Suppressor macrophage treated with lipopolysaccharide for 4 hours (primary cell): ENCODE measurements at regions not wholly inside any gene's neighbourhood (a gene's known extent, or its start where the extent isn't known, plus 50 kb on each side); places are given as distances from the start of the nearest gene placed in this dataset.
A peak's percentile ranks its signal among the peaks of the same experiment; 100 is the strongest.
"Not testable (repeated sequence)": the region's sequence is repeated elsewhere in the genome, so short reads cannot be mapped to it uniquely, and the experiment has no call there.

ENCODE experiments used
- DNase-seq: peaks from one replicate; pipeline ENCODE4 v3.0.0-alpha.2; 2020

DNA sequence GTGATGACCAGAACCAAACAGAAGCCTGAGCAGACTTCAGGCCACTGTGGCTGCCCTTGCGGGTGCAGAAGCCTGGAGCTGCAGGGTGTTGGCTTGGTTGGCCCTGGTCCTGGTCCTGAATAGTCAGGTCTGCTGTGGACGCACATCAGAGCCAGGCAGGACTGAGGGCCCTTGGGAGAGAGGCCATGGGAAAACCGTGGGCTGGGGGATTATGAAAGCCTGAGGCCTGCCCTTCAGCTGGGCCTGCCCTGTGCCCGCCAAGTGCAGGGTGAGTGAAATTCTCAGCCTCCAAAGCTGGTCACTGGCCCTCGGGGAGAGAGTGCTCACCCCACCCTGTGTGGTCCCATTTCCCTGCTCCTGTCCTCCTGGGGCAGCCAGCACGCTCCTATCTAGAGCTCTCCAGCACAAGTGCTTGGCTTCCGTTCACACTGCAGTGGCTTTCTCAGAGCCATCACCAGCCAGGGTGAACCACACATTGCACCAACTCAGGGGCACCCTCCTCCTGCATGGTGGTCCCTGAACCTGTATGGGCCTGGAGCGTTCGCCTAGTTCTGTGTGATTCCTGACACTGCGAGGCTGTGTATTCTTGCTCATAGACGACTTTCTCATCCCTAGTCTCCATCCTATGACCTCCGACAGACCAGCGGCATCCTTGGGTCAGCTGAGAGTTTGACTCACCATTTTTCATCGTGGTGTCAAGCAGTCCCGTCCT lies 146.1 kb downstream of the TTLL2 start:
- no peak for DNase-seq

DNA sequence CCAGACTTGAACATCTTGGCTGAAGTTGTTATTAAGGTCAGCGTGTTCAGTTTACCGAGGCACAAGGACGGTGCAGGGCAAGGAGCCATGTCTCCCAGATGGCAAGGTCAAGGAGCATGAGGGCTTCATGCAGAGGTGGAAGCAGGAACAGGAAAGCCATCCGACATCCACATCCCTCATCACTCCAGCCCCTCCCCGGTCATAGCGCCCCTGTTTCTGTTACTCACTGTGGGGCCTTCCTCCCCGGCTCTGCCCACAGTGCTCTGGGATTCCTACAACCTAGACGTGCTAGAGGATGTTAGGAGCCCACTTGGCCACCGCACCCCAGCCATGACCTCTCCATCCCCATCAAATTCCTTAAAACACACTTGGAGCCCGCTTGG lies 146.7 kb downstream of the TTLL2 start:
- DNase-seq = no peak

DNA sequence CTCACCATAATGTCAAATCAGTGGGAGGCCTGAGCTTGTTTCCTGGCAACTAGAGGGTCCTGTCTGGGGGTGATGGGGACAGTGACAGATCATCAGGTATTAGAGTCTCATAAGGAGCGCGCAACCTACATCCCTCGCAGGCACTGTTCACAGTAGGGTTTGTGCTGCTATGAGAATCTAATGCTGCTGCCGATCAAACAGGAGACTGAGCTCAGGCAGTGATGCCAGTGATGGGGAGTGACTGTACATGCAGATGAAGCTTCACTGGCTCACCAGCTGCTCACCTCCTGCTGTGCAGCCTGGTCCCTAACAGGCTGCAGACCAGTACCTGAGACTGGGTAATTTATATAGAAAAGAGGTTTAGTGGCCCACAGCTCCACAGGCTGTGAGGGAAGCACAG lies 147.3 kb downstream of the TTLL2 start:
- no peak for DNase-seq

DNA sequence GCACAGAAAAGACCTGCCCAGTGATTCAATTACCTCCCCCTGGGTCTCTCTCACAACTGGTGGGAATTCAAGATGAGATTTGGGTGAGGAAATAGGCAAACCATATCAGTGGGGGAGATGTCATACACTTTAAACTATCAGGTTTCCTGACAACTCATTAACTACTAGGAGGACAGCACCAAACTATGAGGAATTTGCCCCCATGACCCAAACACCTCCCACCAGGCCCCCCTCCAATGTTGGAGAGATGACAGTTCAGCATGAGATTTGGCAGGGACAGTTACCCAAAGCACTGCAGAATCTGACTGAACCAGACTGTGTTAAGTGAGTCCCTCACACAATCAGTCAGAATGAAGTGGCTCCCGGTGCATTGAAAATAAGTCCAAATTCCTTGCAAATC lies 148.0 kb downstream of the TTLL2 start:
- DNase-seq = no peak

DNA sequence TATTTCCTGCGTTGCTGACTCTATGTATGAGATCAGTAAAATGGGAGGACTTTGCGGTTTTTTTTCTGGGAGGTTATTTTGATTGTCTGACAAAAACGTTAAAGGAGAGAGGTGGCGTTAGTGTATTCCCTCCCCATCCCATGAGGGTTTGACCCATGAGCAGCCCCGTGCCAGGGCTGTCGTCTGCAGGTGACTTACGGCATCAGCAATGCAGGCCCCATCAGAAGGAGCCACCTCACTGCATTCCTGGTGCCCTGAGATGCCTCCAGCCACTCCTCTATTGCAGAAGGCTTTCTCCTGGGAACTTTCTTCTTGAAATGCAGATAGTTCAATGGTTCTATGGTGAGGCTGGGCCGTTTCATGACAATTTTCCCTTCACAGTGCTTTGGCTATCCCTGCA lies 149.3 kb downstream of the TTLL2 start:
- no peak for DNase-seq

DNA sequence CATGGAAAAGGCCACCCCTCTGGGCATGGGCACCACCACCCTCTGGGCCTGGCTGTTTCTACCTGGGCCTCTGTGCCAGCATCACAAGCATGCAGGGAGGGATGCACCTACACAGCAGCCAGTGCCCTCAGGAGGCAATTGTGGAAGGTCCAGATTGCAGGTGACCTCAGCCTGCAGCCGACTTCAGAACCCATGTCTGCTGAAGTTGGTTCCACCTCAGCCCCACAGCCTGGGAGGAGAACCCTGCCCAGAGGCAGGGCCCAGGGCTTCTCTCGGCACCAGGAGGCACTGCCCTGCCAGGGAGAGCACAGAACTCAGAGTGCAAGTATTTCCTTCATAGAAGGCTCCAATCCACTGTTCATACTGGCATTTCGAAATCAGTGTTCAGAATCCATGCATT lies 149.8 kb downstream of the TTLL2 start:
- DNase-seq = no peak

DNA sequence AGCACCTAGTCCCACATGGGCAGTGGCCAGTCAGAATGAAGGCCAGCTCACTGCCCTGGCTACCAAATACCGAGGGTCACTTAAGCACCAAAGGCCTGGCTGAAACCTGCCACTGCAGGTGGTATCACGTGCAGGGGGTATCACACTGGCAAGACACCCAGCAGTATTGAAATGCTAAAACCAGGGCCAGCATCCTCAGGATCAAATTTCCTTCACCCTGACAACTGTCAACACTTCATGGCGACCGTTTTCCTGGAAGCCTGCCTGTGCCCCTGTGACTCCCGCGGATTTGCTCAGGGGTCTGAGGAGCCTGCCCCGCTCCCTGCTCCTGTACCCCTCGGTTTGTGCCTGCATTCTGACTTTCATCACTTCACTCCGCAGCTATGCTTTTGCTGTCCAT lies 151.1 kb downstream of the TTLL2 start:
- DNase-seq = no peak

DNA sequence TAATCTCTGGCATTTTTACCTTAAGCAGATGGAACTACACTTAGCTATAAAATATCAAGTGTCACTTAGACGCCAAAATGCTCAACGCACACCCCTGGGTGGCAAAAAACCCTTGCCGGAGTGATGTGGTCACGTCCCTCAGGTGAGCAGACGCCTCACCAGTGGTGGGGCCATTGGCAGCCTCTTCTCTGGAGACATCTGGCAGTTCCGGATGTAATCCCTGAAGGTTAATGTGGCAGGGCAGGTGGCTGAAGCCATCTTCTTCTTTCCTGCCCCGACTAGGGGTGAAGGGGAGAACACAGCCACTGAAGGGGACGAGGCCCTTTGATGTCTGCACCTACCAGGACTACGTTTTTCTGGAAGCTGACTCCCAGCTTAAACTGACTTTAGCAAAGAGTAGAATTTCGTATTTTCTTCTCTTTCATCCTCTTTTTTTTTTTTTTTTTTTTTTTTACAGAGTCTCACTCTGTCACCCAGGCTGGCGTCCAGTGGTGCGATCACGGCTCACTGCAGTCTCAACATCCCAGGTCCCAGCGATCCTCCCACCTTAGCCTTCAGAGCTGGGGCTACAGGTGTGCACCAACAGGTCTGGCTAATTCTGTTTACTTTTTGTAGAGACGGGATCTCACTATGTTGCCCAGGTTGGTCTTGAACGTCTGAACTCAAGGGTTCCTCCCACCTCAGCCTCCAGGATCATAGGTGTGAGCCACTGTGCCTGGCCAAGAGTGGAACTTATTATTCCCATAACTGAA lies 152.1 kb downstream of the TTLL2 start:
- DNase-seq = no peak

DNA sequence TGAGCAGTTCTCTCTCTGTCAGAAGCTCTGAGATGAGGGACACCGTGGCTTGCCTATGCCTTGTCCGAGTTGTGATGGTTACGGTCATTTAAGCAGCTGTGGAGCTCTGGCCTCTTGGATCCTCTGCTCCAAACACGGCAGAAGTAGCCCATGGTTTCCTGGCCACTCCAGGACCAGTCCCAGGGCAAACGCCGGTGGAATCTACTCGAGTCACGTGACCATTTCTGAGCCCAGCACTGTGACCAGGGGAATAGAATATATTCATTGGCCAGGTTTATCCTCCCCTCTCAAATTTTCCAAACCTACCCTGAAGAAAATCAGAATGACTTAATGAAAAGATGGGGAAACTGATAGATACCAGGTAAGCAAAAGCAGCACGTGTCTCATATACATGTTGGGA lies 152.8 kb downstream of the TTLL2 start:
- no peak for DNase-seq

DNA sequence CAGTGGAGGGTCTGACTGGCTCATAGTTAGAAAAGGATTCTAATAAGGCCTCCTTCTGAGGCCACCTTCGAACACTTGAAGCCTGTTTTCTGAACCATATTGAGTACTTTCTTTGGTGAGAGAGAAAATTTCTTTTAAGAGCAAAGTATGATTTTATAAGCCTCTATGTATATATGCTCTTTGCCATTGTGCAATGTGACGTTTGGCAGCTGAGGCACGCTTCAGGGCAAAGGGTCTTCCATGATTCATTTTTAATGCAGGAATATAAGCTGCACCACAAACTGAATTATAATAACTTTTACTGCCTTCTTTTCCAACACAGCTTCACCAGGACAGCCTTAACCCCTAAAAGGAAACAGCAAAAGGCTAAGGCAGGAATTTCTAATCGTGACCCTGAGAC lies 154.4 kb downstream of the TTLL2 start:
- DNase-seq = no peak

DNA sequence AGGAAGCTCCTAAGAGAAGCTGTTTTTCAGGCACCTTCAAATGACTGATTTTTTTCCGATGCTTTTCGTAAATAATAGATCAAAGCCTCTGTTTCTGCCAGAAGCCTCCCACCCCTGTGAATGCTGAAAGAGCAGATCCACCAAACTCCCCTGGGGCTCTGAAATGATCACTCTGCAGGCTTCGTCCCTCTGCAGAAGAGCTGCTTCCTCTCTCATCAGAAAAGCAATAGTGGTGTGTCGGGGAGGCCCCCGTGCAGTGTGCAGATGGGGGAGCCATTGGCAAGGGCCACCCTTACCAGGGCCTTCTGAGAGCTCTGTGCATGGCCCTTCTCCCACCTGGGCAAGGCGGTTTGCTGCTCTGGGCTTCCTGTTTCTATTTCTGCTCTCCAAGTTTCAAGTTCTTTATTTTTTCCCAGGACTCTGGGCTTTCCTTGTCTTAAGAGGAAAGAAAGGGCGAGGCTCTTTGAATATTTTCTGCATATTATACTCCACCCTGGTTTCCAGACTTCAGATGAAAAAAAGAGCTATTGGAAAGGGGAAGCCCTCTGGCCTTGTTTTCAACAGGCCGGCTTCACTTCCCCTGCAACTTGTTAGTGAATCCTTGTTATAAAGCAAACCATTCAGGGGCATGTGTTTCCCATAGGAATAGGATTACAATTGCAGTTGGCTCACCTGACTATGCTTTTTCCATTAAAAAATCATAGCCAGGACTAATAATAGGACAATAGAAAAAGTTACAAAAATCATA lies 155.2 kb downstream of the TTLL2 start:
- peak; percentile 39 for DNase-seq

DNA sequence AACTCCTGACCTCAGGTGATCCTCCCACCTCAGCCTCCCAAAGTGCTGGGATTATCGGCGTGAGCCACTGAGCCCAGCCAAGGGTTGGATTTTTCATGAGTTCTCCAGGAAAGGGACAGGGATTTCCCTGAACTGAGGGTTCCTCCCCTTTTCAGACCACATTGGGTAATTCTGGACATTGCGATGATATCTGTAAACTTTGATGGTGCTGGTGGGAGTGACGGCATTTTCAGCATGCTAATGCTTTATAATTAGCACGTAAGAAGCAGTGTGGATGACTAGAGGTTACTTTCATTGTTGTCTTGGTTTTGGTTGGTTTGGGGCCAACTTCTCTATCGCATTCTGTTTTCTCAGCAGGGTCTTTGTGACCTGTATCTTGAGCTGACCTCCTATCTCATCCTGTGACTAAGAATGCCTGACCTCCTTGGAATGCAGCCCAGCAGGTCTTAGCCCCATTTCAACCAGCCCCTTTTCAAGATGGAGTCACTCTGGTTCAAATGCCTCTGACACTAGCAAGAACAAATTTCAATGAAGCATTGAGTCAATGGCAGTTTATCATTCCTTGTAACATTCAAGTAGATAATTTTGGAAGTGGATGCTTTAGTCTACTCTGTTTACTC lies 156.5 kb downstream of the TTLL2 start:
- peak; percentile 33 for DNase-seq

DNA sequence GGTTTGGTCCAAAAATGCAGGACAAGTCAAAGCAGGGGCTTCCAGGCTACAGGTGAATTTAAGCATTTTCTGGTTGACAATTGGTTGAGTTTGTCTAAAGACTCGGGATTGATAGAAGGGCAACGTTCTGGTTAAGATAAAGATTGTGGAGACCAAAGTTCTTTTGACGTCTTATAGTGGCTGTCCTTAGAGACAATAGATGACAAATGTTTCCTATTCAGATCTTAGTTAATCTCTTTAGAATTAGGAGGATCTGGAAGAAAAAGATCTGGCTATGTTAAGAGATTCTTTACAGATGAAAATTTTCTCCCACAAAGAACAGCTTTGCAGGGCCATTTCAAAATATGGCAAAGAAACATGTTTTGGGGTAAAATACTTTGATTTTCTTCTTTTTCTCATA lies 157.9 kb downstream of the TTLL2 start:
- not testable (repeated sequence) for DNase-seq

DNA sequence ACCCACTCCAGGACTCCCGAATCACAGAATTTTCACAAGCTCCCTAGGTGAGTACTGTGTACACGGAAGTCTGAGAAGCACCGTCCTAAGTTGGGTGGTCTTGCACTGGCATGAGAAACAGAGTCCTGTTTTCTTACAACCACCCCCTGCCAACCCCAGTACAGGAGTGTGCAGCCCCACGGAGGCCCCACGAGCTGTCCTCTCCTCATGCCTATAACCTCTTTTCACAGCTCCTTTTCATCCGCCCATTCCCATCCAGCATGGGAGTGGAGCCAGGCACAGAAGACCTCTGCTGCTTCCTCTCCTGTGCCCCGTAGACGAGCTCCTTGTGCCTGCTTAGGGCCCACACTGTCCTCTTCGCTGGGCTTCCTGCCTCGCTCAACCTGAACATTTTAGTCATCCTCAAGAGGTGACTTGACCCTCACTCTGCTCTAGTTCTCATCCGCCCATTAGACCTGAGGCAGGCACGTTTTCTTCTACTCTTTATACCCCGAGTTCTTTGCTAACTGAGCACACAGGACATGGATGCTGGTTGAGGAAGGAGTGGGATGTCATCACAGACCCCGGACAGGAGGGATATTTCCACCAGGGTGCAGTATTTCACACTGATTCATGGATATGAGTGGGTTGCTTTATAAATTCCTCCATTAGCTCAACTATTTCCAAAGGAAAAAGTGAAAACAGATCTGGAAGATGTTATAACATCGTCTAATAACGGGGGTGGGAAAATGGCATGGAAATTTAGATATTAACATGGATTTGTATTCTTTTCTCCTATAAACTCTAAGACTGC lies 160.5 kb downstream of the TTLL2 start:
- DNase-seq = peak; percentile 39

DNA sequence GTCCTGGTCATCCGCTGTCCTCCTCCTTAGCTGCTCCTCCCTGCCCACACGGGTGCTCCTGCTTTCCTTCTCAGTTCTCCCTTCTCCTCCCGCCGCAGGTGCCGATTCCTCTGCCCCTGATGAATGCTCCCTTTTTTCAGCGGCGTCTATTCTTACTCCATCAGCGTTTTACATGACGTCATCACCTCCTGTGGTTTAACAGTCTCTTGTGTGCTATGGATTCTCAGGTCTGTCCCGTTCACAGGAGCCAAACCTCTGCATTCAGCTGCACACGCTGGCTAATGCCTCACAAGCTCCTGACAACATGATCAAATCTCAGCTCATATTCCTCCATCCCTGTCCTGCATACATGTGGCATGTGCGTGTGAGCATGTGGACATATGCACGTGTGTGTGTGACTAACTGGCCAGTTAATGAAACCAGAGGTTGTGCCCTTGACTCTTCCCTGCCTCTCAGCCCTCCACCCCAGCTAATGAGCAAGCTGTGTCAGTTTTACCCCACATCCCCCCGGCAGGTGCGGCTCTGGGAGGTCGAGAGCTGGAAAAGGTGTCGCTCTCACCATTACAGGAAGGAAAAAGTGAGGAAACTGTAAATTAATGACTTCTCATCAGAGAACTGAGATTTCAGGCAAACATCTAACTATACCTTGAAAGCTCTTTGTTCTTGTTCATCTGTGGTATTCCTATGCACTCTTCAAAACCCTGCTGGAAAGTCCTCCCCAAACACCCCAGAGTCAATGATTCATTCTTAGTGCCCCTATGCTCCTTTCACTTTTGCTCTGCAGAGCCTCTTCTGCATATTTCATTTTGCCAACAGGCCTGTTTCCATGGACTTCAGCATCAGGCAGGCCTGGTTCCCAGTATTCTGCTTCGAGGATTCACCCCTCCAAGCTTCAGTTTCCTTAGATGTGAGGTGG lies 163.1 kb downstream of the TTLL2 start:
- no peak for DNase-seq

DNA sequence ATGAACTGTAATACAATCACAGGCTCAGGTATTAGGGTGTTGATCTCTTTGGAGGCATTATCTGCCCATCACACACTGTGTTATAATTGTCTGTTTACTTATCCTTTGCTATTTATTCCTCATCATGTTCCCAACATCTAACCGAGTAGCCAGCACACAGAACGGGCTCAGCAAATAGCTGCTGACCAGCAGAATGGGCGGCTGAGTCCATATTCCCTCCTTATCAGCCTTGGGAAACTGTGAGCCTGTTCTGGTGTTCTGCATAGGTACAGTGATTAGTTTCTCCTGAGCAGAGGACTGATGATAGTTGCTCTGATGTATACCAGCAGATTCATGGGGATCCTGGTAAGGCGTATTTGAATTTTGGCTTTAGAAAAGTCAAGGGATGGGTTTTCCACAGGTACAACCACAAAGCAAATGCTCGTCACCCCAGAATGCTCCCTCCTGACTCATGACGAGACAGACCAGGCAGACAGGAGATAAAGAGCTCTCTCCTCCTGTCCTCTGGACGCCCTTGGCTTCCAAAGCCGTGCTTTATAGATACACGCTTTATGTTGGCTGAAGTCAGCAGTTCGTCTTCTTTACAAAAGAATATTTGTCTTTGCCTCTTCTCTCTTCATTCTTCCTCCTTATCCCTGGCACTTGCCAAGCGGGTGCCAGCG lies 166.7 kb downstream of the TTLL2 start:
- no peak for DNase-seq

DNA sequence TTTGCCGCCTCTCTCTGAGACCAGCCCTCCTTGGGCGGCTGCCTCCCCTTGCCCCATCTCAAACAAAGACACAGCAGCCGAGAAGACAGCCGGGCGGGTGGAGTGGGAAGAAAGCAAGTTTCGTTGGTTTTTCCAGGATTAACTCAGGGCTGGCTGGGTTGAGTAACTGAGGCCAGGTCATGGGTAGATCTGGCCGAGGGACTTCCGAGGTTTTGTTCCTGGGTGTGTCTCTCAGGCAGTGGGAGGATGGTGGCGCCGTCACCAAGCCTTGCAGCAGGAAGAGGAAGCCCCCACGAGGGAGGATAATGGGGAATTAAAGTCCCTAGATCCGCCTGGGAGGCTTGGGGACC lies 167.2 kb downstream of the TTLL2 start:
- peak; percentile 53 for DNase-seq

DNA sequence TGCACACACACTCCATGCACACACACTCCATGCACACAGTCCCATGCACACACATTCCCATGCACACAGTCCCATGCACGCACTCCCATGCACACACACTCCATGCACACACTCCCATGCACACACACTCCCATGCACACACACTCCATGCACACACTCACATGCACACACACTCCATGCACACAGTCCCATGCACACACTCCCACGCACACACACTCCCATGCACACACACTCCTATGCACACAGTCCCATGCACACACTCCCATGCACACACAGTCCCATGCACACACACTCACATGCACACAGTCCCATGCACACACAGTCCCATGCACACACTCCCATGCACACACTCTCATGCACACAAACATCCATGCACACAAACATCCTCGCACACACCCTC lies 168.4 kb downstream of the TTLL2 start:
- no peak for DNase-seq

DNA sequence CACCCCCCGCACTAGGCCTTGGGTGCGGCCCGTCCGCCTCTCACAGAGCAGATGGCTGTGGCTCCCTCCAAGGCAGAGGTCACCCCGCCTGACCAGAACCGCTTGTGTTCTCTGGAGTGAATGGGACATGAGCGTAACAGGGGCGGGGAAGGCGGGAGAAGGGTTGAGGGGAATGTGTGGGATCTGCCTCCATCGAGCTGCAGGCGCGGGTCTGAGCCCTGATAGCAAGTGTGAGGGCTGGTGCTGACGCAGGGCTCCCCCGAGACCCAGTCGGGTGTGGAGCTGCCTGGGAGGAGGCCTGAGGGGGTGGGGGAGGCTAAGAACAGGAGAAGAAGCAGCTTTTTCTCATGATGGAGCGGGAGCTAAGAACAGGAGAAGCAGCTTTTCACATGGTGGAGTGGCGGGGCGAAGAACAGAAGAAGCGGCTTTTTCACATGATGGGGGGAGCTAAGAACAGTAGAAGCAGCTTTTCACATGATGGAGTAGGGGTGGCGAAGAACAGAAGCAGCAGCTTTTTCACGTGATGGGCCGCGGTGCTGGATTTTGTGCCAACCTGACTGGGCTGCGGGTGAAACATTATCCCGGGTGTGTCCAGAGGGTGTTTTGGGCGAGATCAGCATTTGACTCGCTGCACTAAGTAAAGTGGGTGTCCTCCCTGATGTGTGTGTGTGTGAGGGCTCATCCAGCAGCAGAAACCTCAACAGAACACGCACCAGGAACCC lies 169.3 kb downstream of the TTLL2 start:
- no peak for DNase-seq

DNA sequence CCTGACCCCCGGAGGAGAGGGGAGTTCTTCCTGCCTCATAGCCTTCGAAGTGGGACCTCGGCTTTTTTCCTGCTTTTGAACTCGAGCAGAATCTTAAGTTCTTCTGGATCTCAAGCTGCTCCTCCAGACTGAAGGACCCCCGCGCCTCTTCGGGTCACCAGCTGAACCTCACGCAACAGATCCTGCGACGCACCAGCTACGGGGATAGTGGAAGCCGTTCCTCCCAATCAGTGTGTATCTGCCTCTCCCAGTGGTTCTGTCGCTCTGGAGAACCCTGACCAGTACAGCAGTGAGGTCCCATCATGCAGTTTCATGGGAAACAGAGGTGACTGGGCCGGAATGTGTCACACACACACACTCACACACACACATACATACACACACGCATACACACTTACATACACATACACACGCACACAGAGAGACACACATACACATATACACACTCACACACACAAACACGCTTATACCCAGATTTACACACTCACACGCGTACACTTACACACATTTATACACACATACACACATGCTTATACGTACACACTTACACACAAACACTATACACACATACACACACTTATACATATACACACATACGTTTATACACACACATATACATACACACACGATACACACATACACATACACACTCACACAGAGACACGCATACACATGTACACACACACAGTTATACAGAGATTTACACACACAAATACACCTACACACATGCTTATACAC lies 170.0 kb downstream of the TTLL2 start:
- no peak for DNase-seq
